ENCODE measurements at regions not wholly inside any gene's neighbourhood (a gene's known extent, or its start where the extent isn't known, plus 50 kb on each side); places are given as distances from the start of the nearest gene placed in this dataset.

DNA sequence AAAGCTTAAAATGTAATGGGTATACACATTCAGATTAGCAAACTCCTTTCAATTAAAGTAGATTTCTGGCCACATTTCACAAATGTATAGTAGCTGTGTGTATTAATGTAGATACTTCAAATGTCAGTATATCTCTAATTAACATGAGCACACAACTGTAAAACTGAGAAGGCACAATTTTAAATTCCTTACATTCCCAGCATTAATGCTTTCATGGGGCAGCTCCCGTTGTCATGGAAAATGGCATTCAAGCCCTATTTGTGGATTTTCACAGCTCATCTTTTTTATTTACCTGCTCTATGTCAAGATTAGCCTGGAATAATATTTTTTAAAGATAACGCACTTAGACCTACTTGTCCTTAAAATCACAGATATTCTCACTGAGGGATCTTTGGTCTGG lies 113.6 kb upstream of the SOX6 start:
- BruUV-seq (replicated peaks), result no TSS peak
- H4K20me1 ChIP-seq (ENCODE audit: insufficient read depth), result no peaks in the 10 kb centered on the region
- no peak for DNase-seq
- H2AFZ ChIP-seq, result no peak overlapping the region
- ChIA-PET CTCF (no interaction called here), POLR2A (ENCODE audit: unreplicated experiment) (no interaction called here)
- TF ChIP-seq, protein P1, sequence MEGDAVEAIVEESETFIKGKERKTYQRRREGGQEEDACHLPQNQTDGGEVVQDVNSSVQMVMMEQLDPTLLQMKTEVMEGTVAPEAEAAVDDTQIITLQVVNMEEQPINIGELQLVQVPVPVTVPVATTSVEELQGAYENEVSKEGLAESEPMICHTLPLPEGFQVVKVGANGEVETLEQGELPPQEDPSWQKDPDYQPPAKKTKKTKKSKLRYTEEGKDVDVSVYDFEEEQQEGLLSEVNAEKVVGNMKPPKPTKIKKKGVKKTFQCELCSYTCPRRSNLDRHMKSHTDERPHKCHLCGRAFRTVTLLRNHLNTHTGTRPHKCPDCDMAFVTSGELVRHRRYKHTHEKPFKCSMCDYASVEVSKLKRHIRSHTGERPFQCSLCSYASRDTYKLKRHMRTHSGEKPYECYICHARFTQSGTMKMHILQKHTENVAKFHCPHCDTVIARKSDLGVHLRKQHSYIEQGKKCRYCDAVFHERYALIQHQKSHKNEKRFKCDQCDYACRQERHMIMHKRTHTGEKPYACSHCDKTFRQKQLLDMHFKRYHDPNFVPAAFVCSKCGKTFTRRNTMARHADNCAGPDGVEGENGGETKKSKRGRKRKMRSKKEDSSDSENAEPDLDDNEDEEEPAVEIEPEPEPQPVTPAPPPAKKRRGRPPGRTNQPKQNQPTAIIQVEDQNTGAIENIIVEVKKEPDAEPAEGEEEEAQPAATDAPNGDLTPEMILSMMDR (conservative IDR thresholded peaks at IDR 0.05), result no peak
- no peak for TF ChIP-seq EZH2 (IDR thresholded peaks at IDR 0.05; ENCODE audit: low read depth)
- no peak overlapping the region for H3K4me3 ChIP-seq
- H3K4me1 ChIP-seq (replicated peaks; ENCODE audit: insufficient read depth), result no peaks in the 10 kb centered on the region
- H3K27ac ChIP-seq, result no peak overlapping the region
- H3F3A ChIP-seq (ENCODE audit: insufficient read depth, low read depth), result no peaks in the 10 kb centered on the region
- H3K79me2 ChIP-seq (ENCODE audit: low read depth), result no peaks in the 10 kb centered on the region
- no peaks in the 10 kb centered on the region for H3K36me3 ChIP-seq (ENCODE audit: low read depth)
- H3K9me2 ChIP-seq (ENCODE audit: insufficient read depth), result no peaks in the 10 kb centered on the region
- H3K4me2 ChIP-seq, result no peak overlapping the region
- no peaks in the 10 kb centered on the region for H3K27me3 ChIP-seq (ENCODE audit: insufficient read depth, low read depth)
- no peaks in the 10 kb centered on the region for H3K9me3 ChIP-seq (ENCODE audit: insufficient read depth, low read depth)
- intact Hi-C loops (cut with micrococcal nuclease; ENCODE audit: unreplicated experiment), result no loop called here

DNA sequence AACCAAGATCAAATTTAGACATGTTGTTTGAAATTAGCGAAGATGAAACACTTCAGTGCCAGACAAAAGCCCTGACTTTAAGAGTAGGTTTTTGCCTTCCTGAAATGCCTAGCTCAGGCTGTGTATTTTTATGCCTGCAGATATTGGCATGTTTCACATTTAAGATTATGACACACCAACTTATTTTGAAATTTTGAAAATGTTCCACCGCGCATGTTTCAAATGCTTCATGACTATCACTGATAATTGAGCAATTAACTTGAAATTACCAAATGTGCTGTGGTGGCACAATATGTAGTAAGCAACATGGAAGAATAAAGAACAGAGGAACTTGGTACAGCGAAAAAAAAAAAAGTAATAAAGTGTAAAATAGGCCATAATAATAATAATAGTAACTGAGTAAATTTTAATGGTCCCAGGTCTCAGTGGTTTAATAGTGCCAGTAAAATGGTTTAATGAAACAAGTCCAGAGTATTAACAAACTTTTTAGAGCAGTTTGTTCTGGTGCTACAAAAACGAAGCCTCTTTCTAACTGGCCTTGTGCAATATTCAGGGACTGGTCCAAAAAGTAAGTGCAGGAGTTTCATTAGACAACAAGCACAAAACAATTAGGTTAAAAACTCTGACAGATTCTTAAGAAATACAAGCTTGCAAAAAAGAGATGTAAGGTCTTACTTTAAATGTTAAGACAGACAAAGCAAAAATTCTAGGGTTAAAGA lies 112.5 kb upstream of the SOX6 start:
- TF ChIP-seq, protein P1 (conservative IDR thresholded peaks at IDR 0.05), result no peak
- no peak for TF ChIP-seq EZH2 (IDR thresholded peaks at IDR 0.05; ENCODE audit: low read depth)
- CTCF ChIA-PET, result no interaction called here
- Histone ChIP-seq H3K9me2 (ENCODE audit: insufficient read depth) (no peaks in the 10 kb centered on the region), H3K9me3 (ENCODE audit: insufficient read depth, low read depth) (no peaks in the 10 kb centered on the region), H2AFZ (no peak overlapping the region), H3K27ac (no peak overlapping the region), H4K20me1 (ENCODE audit: insufficient read depth) (no peaks in the 10 kb centered on the region), H3K4me1 (replicated peaks; ENCODE audit: insufficient read depth) (no peaks in the 10 kb centered on the region), H3K79me2 (ENCODE audit: low read depth) (no peaks in the 10 kb centered on the region), H3K4me3 (no peak overlapping the region), H3F3A (ENCODE audit: insufficient read depth, low read depth) (no peaks in the 10 kb centered on the region), H3K36me3 (ENCODE audit: low read depth) (no peaks in the 10 kb centered on the region), H3K27me3 (ENCODE audit: insufficient read depth, low read depth) (no peaks in the 10 kb centered on the region), H3K4me2 (no peak overlapping the region)
- no peak for DNase-seq
- POLR2A ChIA-PET (ENCODE audit: unreplicated experiment), result no interaction called here
- BruUV-seq (replicated peaks), result no TSS peak
- intact Hi-C loops (cut with micrococcal nuclease; ENCODE audit: unreplicated experiment), result no loop called here

DNA sequence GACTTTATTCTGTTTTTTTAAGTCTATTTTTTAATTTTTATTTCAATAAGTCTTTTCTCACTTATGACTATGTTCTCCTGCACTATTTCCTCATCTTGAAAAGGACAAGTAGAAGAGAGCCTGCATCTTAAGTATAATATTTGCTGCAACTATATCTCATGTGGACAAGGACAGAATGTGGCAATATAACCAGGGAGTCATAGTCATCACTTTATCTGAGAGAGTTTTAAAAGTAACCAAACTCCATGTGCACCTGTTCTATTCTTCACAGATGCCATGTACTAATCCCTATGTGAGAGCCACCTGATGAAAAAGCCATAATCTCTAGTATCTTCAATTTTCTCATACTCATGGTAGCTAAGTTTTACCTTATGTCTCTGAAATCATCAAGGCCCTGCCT lies 104.2 kb upstream of the SOX6 start:
- DNase-seq, result no peak
- H3K9me2 ChIP-seq (ENCODE audit: insufficient read depth), result no peaks in the 10 kb centered on the region
- H4K20me1 ChIP-seq (ENCODE audit: insufficient read depth), result no peaks in the 10 kb centered on the region
- no peak for TF ChIP-seq EZH2 (IDR thresholded peaks at IDR 0.05; ENCODE audit: low read depth)
- TF ChIP-seq, protein P1 (conservative IDR thresholded peaks at IDR 0.05), result no peak
- no peaks in the 10 kb centered on the region for H3K79me2 ChIP-seq (ENCODE audit: low read depth)
- POLR2A ChIA-PET (ENCODE audit: unreplicated experiment), result no interaction called here
- H3F3A ChIP-seq (ENCODE audit: insufficient read depth, low read depth), result no peaks in the 10 kb centered on the region
- no peak overlapping the region for H3K27ac ChIP-seq
- H3K27me3 ChIP-seq (ENCODE audit: insufficient read depth, low read depth), result no peaks in the 10 kb centered on the region
- no peaks in the 10 kb centered on the region for H3K4me1 ChIP-seq (replicated peaks; ENCODE audit: insufficient read depth)
- H3K4me2 ChIP-seq, result no peak overlapping the region
- no peaks in the 10 kb centered on the region for H3K36me3 ChIP-seq (ENCODE audit: low read depth)
- no peak overlapping the region for H2AFZ ChIP-seq
- CTCF ChIA-PET, result no interaction called here
- intact Hi-C loops (cut with micrococcal nuclease; ENCODE audit: unreplicated experiment), result no loop called here
- no peak overlapping the region for H3K4me3 ChIP-seq
- no TSS peak for BruUV-seq (replicated peaks)
- H3K9me3 ChIP-seq (ENCODE audit: insufficient read depth, low read depth), result no peaks in the 10 kb centered on the region
